ENCODE measurements at regions not wholly inside any gene's neighbourhood (a gene's known extent, or its start where the extent isn't known, plus 50 kb on each side); places are given as distances from the start of the nearest gene placed in this dataset.
"Not testable (repeated sequence)": the region's sequence is repeated elsewhere in the genome, so short reads cannot be mapped to it uniquely, and the experiment has no call there.

GRCh38 chr9:61667559-61668121 lies 477.8 kb downstream of the SPATA31A7 start (continued):
- TF ChIP-seq HDAC2 (IDR thresholded peaks at IDR 0.05; ENCODE audit: borderline replicate concordance in 1 of 2, low read depth in 2 of 2, low read length in 2 of 2), result no peak
- TF ChIP-seq NANOG (IDR thresholded peaks at IDR 0.05; ENCODE audit: insufficient read depth, low read depth, low read length, poor library complexity, severe bottlenecking), result no peak
- no peak for TF ChIP-seq SIX5 (IDR thresholded peaks at IDR 0.05; ENCODE audit: low read depth, low read length)

- H3K23ac ChIP-seq (ENCODE audit: insufficient read length); H2AFZ ChIP-seq (ENCODE audit: low read length); H3K36me3 ChIP-seq (ENCODE audit: control insufficient read depth in 2 of 4, insufficient read depth in 4 of 4, low read length in 3 of 4); H3K4me2 ChIP-seq (ENCODE audit: insufficient read depth in 1 of 2, low read depth in 2 of 2, low read length in 2 of 2); H4K5ac ChIP-seq (ENCODE audit: insufficient read length, low read depth, low read length); H4K8ac ChIP-seq (ENCODE audit: extremely low read depth, insufficient read depth, low read length); H3K27me3 ChIP-seq (replicated peaks in 1 of 4; ENCODE audit: control insufficient read depth in 3 of 4, extremely low read depth in 1 of 4, insufficient read depth in 3 of 4, low read length in 3 of 4); H3K4me1 ChIP-seq (replicated peaks in 1 of 4; ENCODE audit: control insufficient read depth in 3 of 4, insufficient read depth in 4 of 4, low read length in 3 of 4); H2AK5ac ChIP-seq (ENCODE audit: low read depth, low read length); H2BK12ac ChIP-seq (ENCODE audit: low read depth, low read length); H2BK15ac ChIP-seq (ENCODE audit: low read length); H3K79me1 ChIP-seq (ENCODE audit: low read depth, low read length); H3K27ac ChIP-seq (ENCODE audit: low read depth, low read length); H3K4me3 ChIP-seq (ENCODE audit: extremely low read depth in 1 of 4, insufficient read depth in 2 of 4, low read depth in 3 of 4, low read length in 4 of 4); H2BK5ac ChIP-seq (ENCODE audit: low read depth, low read length); CTCF ChIA-PET (ENCODE audit: partially characterized antibody); H2BK20ac ChIP-seq (ENCODE audit: low read length); H4K91ac ChIP-seq (replicated peaks; ENCODE audit: insufficient read length, low read length); H3K9ac ChIP-seq (replicated peaks in 1 of 4; ENCODE audit: extremely low read depth in 1 of 4, low read depth in 3 of 4, low read length in 3 of 4); FAIRE-seq; H3K79me2 ChIP-seq (ENCODE audit: control insufficient read depth in 1 of 2, insufficient read depth in 2 of 2, low read length in 2 of 2); H2BK120ac ChIP-seq (replicated peaks; ENCODE audit: low read depth, low read length); H3K18ac ChIP-seq (ENCODE audit: extremely low read depth, low read length); DNase-seq (ENCODE audit: low read depth in 1 of 2, low spot score in 2 of 2); H3K23me2 ChIP-seq (ENCODE audit: low read depth, low read length); H4K20me1 ChIP-seq (replicated peaks in 1 of 2; ENCODE audit: control insufficient read depth in 1 of 2, insufficient read depth in 2 of 2, low read length in 2 of 2); H3K56ac ChIP-seq (replicated peaks; ENCODE audit: insufficient read length, low read depth, low read length); H3K4ac ChIP-seq (replicated peaks; ENCODE audit: insufficient read length, low read depth, low read length); POLR2A ChIA-PET (ENCODE audit: partially characterized antibody); H3K14ac ChIP-seq (ENCODE audit: insufficient read length): not testable (repeated sequence)
- H3K9me3 ChIP-seq (ENCODE audit: insufficient read depth in 2 of 2, low read depth in 1 of 2, low read length in 1 of 2), result peaks cover 12 to 85% of the 10 kb centered on the region in 2 experiments; a peak in 3 of 4 replicates
- 91% methylated on average over 7 of the region's 18 CpGs; no CpG with 5 or more reads in 1 of the 2 experiments for WGBS, 2 experiments (ENCODE audit: extremely low coverage in 1 of 2, insufficient coverage in 1 of 2, insufficient read length in 1 of 2, insufficient replicate concordance in 2 of 2, low coverage in 1 of 2, low lambda C conversion rate in 2 of 2, missing lambda C conversion rate in 1 of 2)
Measured at GRCh38 chr9:61668201-61668600, 478.4 kb downstream of the SPATA31A7 start.

All from H1 (cell line).